HPDE6-E6E7 (cell line): ENCODE measurements at regions not wholly inside any gene's neighbourhood (a gene's known extent, or its start where the extent isn't known, plus 50 kb on each side); places are given as distances from the start of the nearest gene placed in this dataset.

Source experiments
- DNase-seq: peaks from one replicate; pipeline ENCODE4 v3.0.0; 2011; ENCODE audit warnings: missing footprints; ENCODE audit errors: extremely low spot score

DNA sequence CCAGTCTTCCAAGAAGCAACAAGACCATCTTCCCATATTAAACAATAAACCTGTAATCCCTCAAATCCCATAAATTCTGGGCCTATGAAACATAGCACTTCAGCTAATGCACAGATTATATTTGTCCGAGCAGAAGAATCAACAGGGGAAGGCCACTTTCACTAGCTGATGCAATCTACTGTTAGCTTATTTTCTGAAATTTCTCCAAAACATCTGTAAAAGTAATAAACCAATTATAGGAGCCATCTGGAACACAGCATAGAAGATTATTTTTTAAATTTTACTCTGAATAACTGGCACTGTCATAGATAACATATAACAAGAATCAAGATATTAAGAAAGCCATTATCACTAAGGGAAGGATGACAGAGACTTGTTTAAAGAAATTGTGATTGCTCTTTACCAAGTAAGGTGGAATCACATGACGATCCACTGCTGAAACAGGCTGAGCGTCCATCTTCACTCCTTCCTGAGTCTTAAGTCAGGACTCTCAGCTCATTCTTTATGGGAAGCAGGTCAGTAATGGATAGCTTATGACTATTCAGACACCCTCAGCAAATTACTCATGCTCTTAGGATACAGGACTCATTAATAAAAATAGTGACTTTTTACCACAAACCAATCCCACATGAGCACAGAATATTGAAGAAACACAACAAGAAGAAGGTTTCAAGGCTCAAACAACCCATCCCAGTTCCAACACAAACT, 719.5 kb downstream of the XPNPEP1 start:
- no peak for DNase-seq

DNA sequence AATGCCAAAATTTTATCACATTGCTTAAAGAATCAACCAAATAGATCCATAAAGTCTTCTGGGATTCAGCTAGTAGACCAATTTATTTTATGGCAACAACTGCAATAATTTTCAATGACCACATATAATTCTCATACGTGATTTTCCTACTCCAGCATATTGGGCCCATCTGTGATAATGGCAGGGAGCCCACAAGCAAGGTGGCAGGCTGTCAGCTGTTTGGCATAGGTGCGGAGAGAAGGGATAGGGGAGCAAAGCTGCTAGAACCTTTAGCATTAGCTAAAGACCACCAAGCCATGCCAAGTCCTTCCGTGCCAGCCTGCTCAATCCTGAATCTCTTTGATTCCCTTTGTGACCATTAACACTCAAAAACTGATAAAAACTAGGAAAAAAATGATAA, 721.2 kb downstream of the XPNPEP1 start:
- no peak for DNase-seq

DNA sequence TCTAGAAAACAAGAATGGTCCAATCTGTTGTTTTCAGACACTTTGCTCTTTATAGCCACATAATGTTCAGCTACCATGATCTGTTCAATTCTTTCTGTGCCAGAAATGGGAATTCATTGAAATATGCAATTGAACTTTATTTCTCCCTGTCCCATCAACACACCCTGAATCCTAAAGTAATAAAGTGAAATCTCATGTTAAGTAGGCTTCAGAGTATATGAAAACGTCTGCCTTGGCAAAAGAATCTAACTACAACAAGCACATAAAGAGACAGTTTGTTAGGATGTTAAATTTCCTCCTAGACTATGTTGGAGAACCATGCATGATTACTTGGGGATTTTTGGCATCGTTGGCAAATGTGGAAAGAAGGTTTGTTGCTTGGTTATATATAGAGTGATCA, 722.7 kb downstream of the XPNPEP1 start:
- DNase-seq: no peak

DNA sequence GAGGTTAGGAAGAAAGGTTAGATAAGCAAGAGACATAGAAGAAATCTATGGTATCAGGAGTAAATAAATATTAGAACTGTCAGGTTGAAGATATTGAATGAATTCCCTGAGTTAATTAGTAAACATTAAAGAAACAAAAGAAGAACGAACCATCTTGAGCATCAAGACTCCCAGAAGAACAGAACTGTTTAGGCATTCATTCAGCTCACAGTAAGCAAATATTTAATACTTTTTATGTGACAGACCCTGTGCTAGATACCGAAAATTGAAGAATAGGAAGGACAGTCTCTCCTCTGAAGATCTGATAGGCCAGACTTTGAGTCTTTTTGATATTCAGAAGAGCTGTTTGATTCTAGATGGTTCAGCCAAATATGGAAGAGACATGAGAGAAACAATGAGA, 731.5 kb downstream of the XPNPEP1 start:
- no peak for DNase-seq

DNA sequence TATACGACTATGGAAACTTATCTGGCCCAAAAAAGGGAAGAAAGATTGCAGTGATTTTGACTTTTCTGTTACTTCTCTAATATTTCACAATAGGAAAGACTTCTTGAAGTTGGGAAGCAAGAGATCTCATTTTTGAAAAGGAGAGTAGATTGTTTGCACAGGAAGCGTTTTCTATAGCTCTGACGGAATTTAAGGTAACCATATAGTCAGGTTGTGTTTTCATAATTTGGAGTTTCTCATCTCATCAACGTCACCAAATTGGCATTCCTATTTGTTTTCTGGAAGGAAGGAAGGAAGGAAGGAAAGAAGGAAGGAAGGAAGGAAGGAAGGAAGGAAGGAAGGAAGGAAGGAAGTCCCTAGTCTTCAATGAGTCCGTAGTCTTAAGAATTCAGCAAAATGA, 732.0 kb downstream of the XPNPEP1 start:
- no peak for DNase-seq

DNA sequence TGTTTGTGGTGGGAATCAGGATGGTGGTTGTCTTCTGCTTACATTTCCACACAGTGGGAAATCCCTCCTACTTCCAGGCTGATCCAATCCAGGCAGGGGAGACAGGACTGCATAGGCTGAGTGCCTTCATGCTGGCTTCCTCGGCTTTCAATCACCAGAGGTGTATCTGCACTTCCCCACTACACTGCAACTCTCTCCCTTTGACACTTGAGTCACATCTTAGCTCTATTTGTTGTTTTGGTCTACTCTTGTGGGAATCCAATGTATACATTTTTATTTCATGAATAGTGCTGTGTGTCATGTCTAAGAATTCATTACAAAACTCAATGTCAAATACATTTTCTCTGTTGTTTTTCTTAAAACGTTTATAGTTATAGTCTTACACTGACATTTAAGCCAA, 735.6 kb downstream of the XPNPEP1 start:
- no peak for DNase-seq

DNA sequence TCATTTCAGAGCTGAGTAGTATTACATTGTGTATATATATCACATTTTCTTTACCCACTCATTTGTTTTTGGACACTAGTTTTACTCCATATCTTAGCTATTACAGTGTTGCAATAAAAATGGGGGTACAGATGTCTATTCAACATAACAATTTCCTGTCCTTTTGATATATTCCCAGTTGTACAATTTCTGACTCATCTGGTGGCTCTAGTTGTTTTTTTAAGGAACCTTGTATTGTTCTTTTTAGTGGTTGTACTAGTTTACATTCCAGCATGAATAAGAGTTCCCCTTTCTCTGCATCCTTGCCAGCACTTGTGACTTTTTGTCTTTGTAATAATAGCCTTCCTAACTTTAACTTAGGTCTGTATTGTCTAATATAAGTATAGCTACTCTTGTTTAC, 739.9 kb downstream of the XPNPEP1 start:
- DNase-seq: no peak

DNA sequence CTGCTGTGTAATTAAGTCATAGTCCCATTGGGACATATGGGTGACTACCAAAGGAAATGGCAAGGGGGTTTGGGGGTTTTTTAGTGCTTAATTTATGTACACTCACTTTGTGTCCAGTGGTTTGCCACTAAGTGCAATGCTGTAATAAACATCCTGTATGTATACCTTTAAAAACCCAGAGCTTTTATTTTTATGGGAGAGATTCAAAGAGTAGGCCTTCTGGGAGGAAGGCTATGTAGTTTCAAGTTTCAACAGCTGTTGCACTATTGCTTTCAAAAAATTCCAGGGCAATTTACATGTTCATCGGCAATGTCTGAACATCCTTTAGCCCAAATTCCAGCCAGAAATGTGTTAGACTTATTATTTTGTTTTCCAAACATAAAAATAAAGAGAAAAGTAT, 744.7 kb downstream of the XPNPEP1 start:
- no peak for DNase-seq

DNA sequence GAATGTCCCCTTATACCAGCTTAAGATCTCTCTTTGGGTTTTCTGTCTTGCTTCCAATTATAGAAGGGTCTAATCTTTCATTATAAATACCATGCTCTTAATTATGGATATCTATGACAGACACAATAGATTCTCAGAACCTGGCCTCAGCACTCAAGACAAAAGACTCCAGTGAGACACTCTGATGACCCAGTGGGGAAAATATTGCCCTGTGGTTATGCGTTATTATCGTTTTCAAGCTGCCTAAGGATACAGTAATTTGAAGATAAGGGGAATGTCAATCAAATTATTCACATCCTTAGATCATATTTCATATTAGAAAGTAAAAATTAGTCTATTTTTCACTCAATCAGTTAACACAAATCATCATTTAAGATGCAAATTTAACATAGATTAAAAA, 748.8 kb downstream of the XPNPEP1 start:
- DNase-seq: no peak

DNA sequence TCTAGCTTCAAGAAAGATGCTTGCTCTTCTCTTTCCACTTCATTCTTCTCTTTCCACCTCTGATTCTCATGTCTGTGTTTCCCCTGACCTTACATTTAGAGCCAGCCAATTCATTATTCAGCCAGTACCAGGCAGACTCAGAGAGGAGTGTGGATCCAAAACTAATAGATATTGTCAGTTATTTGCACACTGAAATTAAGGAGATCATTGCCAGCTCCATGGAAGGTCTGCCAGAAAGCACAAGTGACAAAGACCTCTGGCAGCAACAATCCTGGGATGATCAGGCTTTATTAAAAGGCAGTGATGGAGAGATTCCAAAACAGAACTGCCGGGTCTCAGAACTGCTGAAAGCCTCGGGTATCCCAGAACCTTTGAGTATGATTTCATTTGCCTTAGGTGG, 749.4 kb downstream of the XPNPEP1 start:
- DNase-seq: no peak

DNA sequence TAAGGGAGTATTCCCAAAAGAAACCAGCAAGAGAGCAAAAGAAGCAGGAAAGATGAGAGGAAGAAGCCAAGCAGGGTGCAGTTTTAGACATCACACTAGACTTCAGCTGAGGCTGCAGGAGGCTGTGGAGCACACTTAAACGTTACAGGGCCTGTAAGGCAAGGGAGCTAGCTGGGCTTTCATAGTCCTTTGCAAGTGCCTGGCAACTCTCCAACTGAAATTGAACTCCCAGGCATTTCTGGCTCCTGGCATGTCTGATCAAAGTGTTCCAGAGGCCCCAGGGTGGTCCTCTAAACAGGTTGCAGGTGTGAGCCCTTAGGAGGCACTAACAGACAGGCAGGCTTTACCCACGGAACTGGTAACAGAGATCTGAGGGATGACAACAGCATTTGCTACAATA, 750.2 kb downstream of the XPNPEP1 start:
- DNase-seq: no peak

DNA sequence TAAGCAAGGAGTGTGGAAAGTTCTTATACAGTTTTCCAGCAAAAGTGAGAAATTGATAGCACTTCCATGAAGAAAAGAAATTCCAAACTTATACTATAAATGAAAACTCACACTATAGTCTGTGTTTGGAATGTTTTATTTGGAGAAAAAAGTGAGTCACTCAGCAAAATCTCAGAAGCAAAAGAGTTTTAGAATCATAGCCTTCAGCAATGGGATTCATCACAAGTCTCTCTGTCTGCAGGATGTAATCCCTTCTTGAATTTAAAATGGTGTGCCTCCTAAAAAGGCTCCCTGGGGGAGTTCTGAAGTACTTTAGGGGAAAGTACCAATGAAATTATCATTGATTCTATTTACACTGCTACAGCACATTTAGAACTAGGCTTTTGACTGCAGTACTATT, 756.4 kb downstream of the XPNPEP1 start:
- no peak for DNase-seq

DNA sequence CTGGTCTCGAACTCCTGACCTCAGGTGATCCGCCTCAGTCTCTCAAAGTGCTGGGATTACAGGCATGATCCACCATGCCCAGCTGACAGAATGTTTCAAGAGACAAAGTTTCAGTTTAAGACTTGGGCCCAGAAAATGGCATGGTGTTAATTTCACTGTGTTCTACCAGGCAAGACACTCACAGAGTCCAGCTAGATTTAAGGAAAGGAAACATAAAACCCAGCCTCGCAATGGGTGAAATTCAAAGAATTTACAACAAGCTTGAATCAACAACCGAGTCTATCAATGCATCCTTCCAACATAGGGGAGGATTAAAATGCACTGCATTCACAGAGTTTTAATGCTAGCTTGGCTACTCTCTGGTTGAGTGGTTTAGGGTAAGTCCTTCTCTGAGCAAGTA, 764.0 kb downstream of the XPNPEP1 start:
- DNase-seq: no peak

DNA sequence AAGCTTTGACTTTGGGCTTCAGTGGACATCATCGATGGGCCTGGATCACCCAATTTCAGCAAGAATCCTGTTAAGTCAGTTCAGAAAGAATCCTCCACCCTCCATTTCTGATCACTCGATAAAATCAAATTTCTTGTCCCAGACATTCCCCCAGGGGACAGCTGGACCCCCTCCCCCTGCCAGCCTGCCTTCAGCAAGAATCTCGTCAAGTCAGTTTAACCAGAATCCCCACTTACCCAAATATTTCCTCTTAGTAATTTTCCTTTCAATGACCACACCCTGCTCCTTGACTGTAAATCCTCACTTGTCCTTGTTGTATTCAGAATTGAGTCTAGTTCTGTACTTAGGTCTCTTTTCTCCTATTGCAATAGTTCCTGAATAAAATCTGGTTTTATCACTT, 766.9 kb downstream of the XPNPEP1 start:
- no peak for DNase-seq

DNA sequence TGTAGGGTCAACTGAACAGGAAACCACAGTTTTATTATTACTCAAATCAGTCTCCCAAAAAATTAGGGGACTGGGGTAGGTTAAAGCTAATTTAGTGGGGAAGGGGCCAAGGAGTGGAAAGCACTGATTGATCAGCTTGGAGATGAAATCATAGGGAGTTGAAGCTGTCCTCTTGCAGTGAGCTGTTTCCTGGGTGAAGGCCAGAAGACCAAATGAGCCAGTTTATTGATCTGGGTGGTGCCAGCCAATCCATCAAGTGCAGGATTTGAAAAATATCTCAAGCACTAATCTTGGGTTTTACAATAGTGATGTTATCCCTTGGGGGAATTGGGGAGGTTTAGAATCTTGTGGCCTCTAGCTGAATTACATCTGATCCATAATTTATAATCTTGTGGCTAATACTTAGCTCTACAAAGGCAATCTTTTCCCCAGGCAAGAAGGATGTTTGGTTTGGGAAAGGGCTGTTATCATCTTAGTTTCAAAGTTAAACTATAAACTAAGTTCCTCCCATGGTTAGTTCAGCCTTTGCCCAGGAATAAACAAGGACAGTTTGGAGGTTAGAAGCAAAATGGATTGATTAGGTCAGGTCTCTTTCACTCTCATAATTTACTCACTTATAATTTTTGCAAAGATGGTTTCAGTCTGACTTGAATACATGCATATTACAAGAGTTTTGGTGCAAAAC, 773.5 kb downstream of the XPNPEP1 start:
- DNase-seq: no peak

DNA sequence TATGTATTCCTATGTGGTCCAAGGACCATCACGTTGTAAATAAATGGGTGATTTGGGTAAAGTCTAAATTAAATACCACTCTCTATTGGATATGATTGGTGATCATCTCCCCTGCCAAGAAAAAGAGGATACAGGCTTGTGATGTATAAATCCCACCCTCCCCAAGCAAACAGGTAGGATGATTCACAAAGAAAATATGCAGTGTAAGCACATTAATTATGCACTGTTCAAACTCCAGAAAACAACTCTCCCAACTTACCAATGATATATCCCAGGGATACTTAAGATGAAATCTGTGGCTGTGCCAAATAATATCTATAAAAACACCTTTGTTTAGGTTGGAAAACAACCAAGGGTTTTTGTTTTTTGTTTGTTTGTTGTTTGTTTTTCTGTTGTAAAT, 795.9 kb downstream of the XPNPEP1 start:
- no peak for DNase-seq

DNA sequence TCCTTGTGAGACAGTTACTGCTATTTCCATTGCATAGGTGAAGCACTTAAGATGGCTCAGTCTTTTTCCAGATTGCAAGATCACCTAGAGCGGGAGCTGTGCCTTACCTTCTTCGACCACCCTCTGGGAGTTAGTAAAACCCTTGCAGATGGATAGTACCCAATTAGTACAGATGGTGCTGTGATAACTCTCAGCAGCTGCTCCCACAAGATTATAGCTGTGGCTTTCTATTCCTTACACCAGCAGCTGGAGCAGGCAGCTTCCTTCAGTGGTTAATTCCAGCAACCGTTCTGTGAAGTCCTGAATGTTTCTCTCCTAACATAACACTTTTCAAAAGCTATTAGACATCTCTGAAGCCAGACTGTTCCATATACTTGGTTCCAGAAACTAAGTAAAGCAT, 796.8 kb downstream of the XPNPEP1 start:
- DNase-seq: no peak

DNA sequence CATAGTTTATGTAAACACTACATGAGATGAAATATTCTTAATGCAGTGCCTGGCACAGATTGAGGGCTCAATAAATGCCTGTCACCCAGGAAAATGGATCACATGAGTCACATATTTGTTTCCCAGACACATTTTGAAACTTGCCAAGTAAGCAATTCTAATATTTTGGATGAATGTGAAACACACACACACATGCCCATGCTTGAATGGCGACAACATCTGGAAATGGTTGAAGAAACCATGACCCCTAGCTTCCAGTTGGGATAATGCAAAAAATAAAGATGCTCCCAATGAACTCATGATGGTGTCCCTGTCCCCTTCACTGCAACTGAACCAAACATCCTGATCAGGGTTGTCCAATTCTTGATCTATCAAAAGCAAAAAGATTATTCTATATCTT, 797.3 kb downstream of the XPNPEP1 start:
- DNase-seq: no peak

DNA sequence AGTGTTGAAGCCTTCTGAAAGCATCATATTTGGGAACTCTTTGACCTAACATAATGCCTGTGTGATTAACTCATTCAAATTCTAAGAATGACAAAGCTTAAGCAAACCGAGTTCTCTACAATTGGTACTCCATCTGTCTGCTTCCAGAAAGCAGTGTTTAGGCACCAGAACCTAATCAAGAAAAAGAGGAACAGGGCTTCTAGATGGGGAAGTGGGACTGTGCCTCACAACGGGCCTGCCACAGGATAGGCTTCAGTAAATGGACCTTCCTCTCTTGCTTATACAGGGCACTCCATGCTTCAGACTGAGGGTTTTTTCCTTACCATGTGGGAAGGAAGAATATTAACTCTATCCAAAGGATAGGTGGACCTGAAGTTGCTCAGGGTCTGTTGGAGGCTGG, 808.1 kb downstream of the XPNPEP1 start:
- DNase-seq: no peak

DNA sequence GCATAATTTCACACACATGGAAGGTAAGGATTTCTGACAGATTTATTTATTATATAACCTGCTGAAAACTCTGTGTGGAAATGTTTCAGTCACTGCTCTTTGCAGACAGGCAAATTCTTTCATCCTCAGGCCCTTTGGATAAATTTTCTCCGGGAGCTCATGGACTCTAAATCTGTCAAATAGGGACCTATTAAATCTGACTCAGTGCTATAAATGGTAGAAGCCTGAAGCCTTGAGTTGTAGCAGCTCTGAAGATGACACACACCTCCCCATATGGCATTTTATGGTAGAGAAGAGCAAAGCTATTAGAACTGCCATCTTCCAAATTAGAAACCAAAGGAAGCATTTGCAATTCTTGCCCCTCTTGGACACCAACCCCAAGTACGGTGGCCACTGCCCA, 808.7 kb downstream of the XPNPEP1 start:
- DNase-seq: no peak

DNA sequence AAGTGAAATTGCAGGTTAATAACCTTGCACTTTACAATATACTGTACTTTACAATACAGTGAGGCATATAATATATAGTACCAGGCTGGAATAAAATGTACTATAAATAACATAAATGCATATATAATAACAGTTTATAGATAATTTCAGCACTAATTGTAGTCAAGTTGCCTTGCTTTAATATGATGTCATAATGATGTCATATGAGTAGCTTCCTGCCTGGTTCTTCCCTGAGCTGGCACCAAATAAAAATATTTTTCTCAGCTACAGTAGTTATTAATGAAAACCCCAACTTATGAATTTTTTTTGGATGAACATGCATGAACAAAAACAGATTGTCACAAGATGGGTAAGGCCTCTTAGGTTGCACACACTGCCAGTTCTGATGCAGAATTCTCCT, 816.7 kb downstream of the XPNPEP1 start:
- no peak for DNase-seq

DNA sequence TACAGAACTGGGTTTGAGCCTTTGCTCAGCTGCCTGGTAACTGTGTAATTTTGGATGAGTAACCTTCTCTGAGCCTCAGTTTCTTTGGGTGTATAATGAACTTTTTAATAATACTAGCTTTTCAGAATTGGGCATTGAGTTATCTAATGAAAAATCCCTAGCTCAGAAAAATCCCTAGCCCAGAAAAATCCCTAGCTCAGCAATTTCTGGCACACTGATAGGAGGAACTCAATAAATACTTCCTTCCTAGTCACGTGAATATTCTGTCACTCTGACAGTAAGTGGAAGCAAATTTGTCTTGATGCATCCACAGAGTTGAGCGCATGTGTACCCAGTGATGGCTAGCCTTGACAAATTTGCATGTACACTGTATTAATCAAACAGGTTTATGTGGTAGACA, 817.6 kb downstream of the XPNPEP1 start:
- DNase-seq: no peak

DNA sequence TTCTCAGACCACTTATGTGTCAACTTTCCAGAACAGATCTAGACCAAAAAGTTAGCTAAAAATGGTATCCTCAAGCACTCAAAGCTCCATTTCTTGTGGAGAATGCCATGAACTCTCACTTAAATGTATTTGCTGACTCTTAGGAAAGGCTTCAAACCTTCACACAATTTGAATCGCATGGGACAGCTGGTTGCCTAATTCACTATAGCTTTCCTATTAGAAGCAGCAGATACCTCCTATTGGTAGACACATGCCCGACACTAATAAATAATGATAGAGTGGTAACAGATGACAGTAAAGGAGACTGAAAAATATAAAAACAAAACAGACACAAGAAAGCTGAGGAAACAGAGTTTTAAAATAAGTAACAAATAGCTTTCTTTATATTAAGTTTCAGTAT, 818.5 kb downstream of the XPNPEP1 start:
- no peak for DNase-seq

DNA sequence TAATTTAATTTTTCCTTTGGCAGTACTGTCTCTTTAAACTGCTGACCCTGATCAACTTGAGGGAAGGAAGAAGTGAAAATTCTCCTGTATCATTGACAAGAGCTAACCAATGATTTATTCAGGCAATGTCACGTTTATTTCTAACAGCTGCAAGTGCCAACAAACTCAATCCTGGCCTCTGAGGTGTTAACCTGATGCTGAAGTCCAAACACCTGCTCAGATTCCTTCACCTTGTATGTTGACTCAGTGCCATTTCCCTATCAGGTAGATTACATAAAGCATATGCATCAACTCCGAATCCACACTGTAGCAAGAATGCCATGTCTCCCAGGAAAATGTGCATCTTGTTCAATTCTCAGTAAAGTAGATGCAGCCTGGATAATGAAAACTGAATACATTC, 820.0 kb downstream of the XPNPEP1 start:
- DNase-seq: no peak
